Adrenal gland (tissue), 5 donors: ENCODE measurements at regions not wholly inside any gene's neighbourhood (a gene's known extent, or its start where the extent isn't known, plus 50 kb on each side); places are given as distances from the start of the nearest gene placed in this dataset.

ENCODE experiments used
- POLR2A ChIP-seq, 2 donors: fragments of 450-650 bp; IDR thresholded peaks; one replicate each; pipeline ENCODE4 v1.6.1; 2017; ENCODE audit warnings: antibody characterized with exemption in 2 of 2, mild to moderate bottlenecking in 2 of 2, moderate library complexity in 1 of 2
- TF ChIP-seq, protein P1 (sequence below), 6 experiments: fragments of 450-650 bp in 4 of 6; fragments of 200-600 bp in 2 of 6; sonication (generic) in 1 of 6; IDR thresholded peaks; 1 replicate in 5 of 6; 2 replicates in 1 of 6; pipeline versions ENCODE4 v1.5.1 to v1.8.0; 2016 to 2021; ENCODE audit warnings: antibody characterized with exemption in 6 of 6, mild to moderate bottlenecking in 2 of 6, moderate library complexity in 1 of 6
- donor health status: DM: no; HTN: no; CAD: no.

DNA sequence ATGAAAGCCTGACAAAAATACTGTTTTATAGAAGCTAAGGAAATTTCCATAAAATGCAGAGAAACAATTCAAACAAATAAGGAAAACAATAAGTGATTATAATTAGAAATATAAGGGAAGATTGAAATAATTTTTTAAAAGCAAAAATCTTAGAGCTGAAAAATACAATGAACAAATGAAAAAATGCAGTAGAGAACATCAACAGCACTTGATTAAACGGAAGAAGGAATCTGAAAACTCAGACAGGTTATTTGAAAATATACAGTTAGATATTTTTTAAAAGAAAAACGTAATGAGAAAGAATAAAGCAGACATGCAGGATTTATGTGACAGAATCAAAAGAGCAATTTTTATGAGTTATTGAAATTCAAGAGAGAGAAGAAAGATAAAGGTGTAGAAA lies 279.1 kb upstream of the MAGI2 start:
- TF ChIP-seq, protein P1, sequence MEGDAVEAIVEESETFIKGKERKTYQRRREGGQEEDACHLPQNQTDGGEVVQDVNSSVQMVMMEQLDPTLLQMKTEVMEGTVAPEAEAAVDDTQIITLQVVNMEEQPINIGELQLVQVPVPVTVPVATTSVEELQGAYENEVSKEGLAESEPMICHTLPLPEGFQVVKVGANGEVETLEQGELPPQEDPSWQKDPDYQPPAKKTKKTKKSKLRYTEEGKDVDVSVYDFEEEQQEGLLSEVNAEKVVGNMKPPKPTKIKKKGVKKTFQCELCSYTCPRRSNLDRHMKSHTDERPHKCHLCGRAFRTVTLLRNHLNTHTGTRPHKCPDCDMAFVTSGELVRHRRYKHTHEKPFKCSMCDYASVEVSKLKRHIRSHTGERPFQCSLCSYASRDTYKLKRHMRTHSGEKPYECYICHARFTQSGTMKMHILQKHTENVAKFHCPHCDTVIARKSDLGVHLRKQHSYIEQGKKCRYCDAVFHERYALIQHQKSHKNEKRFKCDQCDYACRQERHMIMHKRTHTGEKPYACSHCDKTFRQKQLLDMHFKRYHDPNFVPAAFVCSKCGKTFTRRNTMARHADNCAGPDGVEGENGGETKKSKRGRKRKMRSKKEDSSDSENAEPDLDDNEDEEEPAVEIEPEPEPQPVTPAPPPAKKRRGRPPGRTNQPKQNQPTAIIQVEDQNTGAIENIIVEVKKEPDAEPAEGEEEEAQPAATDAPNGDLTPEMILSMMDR (IDR thresholded peaks at IDR 0.05), result no peak
- no peak for TF ChIP-seq POLR2A (IDR thresholded peaks at IDR 0.05)
